Tibial nerve (tissue), 4 donors: ENCODE measurements at regions not wholly inside any gene's neighbourhood (a gene's known extent, or its start where the extent isn't known, plus 50 kb on each side); places are given as distances from the start of the nearest gene placed in this dataset.

Source experiments
- DNase-seq, 2 donors: peaks; one replicate each; pipeline ENCODE4 v3.0.0-alpha.2; 2019; ENCODE audit warnings: low spot score in 2 of 2
- H3K27ac ChIP-seq, 4 donors: fragments of 200-600 bp; sonication (generic) in 3 of 4; one replicate each; pipeline ENCODE4 v1.5.1; 2017 to 2019; ENCODE audit warnings: mild to moderate bottlenecking in 1 of 4
- H3K27me3 ChIP-seq, 2 donors: fragments of 200-600 bp; sonication (generic) in 1 of 2; one replicate each; pipeline versions ENCODE4 v1.5.1 to v1.6.0; 2017 to 2019
- H3K36me3 ChIP-seq, 3 donors: fragments of 200-600 bp; sonication (generic); one replicate each; pipeline ENCODE4 v1.5.1; 2018 to 2019
- H3K4me1 ChIP-seq, 4 donors: fragments of 200-600 bp; sonication (generic) in 3 of 4; one replicate each; pipeline ENCODE4 v1.5.1; 2017 to 2019
- H3K4me3 ChIP-seq, 4 donors: fragments of 200-600 bp; sonication (generic) in 3 of 4; one replicate each; pipeline ENCODE4 v1.5.1; 2017 to 2019; ENCODE audit warnings: mild to moderate bottlenecking in 1 of 4, moderate library complexity in 1 of 4
- H3K9me3 ChIP-seq, 4 donors: fragments of 200-600 bp; sonication (generic) in 3 of 4; one replicate each; pipeline ENCODE4 v1.5.1; 2017 to 2019
- CTCF ChIP-seq, 5 experiments: fragments of 200-600 bp in 3 of 5; fragments of 450-650 bp in 2 of 5; sonication (generic) in 3 of 5; IDR thresholded peaks; one replicate each; pipeline ENCODE4 v1.5.1; 2016 to 2019; ENCODE audit warnings: antibody characterized with exemption in 5 of 5, mild to moderate bottlenecking in 3 of 5, moderate library complexity in 2 of 5
- EP300 ChIP-seq, 2 donors: sonication (generic); formaldehyde crosslinking; IDR thresholded peaks; one replicate each; pipeline ENCODE4 v1.6.1; 2017; ENCODE audit warnings: antibody characterized with exemption in 2 of 2, mild to moderate bottlenecking in 1 of 2
- POLR2A ChIP-seq, 2 donors: fragments of 450-650 bp; IDR thresholded peaks; one replicate each; pipeline ENCODE4 v1.6.1; 2017; ENCODE audit warnings: antibody characterized with exemption in 2 of 2, mild to moderate bottlenecking in 2 of 2, moderate library complexity in 2 of 2
- WGBS, 2 donors: methylation state at CpG; one replicate each; pipeline ENCODE4 v1.1.5; 2018; 5-methylcytosine and 5-hydroxymethylcytosine counted together

- H3K36me3 ChIP-seq = no peaks in the 10 kb centered on the region
- no peaks in the 10 kb centered on the region for H3K27me3 ChIP-seq
- no peak for TF ChIP-seq CTCF (IDR thresholded peaks at IDR 0.05)
- TF ChIP-seq EP300 (IDR thresholded peaks at IDR 0.05) = no peak
- TF ChIP-seq POLR2A (IDR thresholded peaks at IDR 0.05) = no peak
- peak; percentile 14 to 17 for DNase-seq
- H3K4me1 ChIP-seq = peaks cover 0 to 4% (median 0%) of the 10 kb centered on the region in 4 donors
- 30 to 39% methylated on average over 2 of the region's 2 CpGs for WGBS, 2 donors
- H3K27ac ChIP-seq = no peak overlapping the region
- H3K4me3 ChIP-seq = no peak overlapping the region
- H3K9me3 ChIP-seq = no peaks in the 10 kb centered on the region
Measured at GRCh38 chr3:150168698-150169097, 198.0 kb upstream of the PFN2 start.

- H3K4me3 ChIP-seq = no peak overlapping the region
- H3K36me3 ChIP-seq = no peaks in the 10 kb centered on the region
- H3K4me1 ChIP-seq = no peaks in the 10 kb centered on the region
- no peaks in the 10 kb centered on the region for H3K9me3 ChIP-seq
- no peak for DNase-seq
- H3K27me3 ChIP-seq = no peaks in the 10 kb centered on the region
- TF ChIP-seq EP300 (IDR thresholded peaks at IDR 0.05) (no peak), CTCF (IDR thresholded peaks at IDR 0.05) (no peak), POLR2A (IDR thresholded peaks at IDR 0.05) (no peak)
- H3K27ac ChIP-seq = no peak overlapping the region
Measured at GRCh38 chr3:150165396-150166094, 194.8 kb upstream of the PFN2 start.

- TF ChIP-seq POLR2A (IDR thresholded peaks at IDR 0.05) = no peak
- no peak for TF ChIP-seq EP300 (IDR thresholded peaks at IDR 0.05)
- no peak for TF ChIP-seq CTCF (IDR thresholded peaks at IDR 0.05)
- Histone ChIP-seq H3K9me3 (peaks cover 0 to 3% (median 0%) of the 10 kb centered on the region in 4 donors), H3K4me3 (no peak overlapping the region), H3K27me3 (no peaks in the 10 kb centered on the region), H3K4me1 (no peaks in the 10 kb centered on the region), H3K36me3 (no peaks in the 10 kb centered on the region), H3K27ac (no peak overlapping the region)
- DNase-seq = no peak
- 89 to 93% methylated on average over 3 of the region's 3 CpGs for WGBS, 2 donors
Measured at GRCh38 chr3:150161011-150161410, 190.3 kb upstream of the PFN2 start.

- TF ChIP-seq POLR2A (IDR thresholded peaks at IDR 0.05) (no peak), CTCF (IDR thresholded peaks at IDR 0.05) (no peak), EP300 (IDR thresholded peaks at IDR 0.05) (no peak)
- no peak for DNase-seq
- 64 to 65% methylated on average over 3 of the region's 3 CpGs for WGBS, 2 donors
Measured at GRCh38 chr3:150158943-150159625, 188.4 kb upstream of the PFN2 start.

GRCh38 chr3:150152567-150152966 is 181.9 kb upstream of the PFN2 start:
- Histone ChIP-seq H3K27me3 (no peaks in the 10 kb centered on the region), H3K27ac (no peak overlapping the region), H3K4me1 (no peaks in the 10 kb centered on the region), H3K9me3 (peaks cover 0 to 8% (median 0%) of the 10 kb centered on the region in 4 donors), H3K36me3 (no peaks in the 10 kb centered on the region), H3K4me3 (no peak overlapping the region)
- TF ChIP-seq POLR2A (IDR thresholded peaks at IDR 0.05) = no peak
- TF ChIP-seq CTCF (IDR thresholded peaks at IDR 0.05) = no peak
- no peak for TF ChIP-seq EP300 (IDR thresholded peaks at IDR 0.05)
- no peak for DNase-seq
- 93 to 98% methylated on average over 2 of the region's 2 CpGs for WGBS, 2 donors

More at GRCh38 chr3:150158943-150159625, 188.4 kb upstream of the PFN2 start:
- Histone ChIP-seq H3K27me3 (no peaks in the 10 kb centered on the region), H3K36me3 (no peaks in the 10 kb centered on the region), H3K9me3 (peaks cover 0 to 3% (median 0%) of the 10 kb centered on the region in 4 donors), H3K27ac (no peak overlapping the region), H3K4me1 (no peaks in the 10 kb centered on the region), H3K4me3 (no peak overlapping the region)
